ENCODE measurements at regions not wholly inside any gene's neighbourhood (a gene's known extent, or its start where the extent isn't known, plus 50 kb on each side); places are given as distances from the start of the nearest gene placed in this dataset.

DNA sequence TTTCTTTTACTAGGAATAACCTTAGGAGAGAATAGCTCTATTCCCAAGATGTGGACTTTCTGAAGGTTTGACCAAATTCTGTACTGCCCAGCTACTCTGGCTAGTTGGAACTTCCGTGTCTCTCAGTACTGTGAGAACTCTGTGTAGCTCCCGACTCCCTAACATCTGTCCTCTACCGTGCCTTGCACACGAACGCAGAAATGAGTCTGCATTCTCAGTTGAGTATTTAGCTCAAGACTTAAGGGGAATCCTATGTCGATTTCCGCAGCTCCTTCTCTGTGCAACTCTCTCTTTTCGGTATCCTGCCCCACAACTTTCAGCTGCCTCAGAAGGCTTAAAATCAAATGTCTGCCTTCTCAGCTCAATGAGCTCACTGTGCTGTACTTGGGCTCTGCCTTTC is 86.7 kb upstream of the EPHB3 start (continued):
- TF ChIP-seq ZNF331 (CRISPR knock-in tag; IDR thresholded peaks at IDR 0.05; ENCODE audit: low read depth) (no peak), STAT1 (IDR thresholded peaks at IDR 0.05; ENCODE audit: unreplicated experiment) (no peak), CREB1 (CRISPR knock-in tag; IDR thresholded peaks at IDR 0.05; ENCODE audit: low read depth) (no peak), POLR2AphosphoS5 (IDR thresholded peaks at IDR 0.05; ENCODE audit: low read depth) (no peak)
- TF ChIP-seq, protein P1, sequence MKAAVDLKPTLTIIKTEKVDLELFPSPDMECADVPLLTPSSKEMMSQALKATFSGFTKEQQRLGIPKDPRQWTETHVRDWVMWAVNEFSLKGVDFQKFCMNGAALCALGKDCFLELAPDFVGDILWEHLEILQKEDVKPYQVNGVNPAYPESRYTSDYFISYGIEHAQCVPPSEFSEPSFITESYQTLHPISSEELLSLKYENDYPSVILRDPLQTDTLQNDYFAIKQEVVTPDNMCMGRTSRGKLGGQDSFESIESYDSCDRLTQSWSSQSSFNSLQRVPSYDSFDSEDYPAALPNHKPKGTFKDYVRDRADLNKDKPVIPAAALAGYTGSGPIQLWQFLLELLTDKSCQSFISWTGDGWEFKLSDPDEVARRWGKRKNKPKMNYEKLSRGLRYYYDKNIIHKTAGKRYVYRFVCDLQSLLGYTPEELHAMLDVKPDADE (IDR thresholded peaks at IDR 0.05) = no peak

- Histone ChIP-seq H3K27ac (ENCODE audit: low read depth) (no peak overlapping the region), H3K4me2 (no peak overlapping the region), H3K36me3 (ENCODE audit: insufficient read depth) (no peaks in the 10 kb centered on the region), H3K4me3 (no peak overlapping the region), H3K27me3 (ENCODE audit: insufficient read depth) (no peaks in the 10 kb centered on the region), H4K20me1 (replicated peaks; ENCODE audit: insufficient read depth) (no peaks in the 10 kb centered on the region), H3K79me2 (replicated peaks; ENCODE audit: insufficient read depth) (no peaks in the 10 kb centered on the region), H3K9me2 (ENCODE audit: insufficient read depth) (no peaks in the 10 kb centered on the region), H3F3A (replicated peaks; ENCODE audit: low read depth) (no peaks in the 10 kb centered on the region), H2AFZ (no peak overlapping the region), H3K4me1 (ENCODE audit: insufficient read depth) (no peaks in the 10 kb centered on the region)
- ATAC-seq = no peak
- peaks cover 3% of the 10 kb centered on the region; the same call in 1 of the 3 replicates for H3K4me1 Mint-ChIP-seq
- no peak overlapping the region for H3K4me3 Mint-ChIP-seq
- DNase-seq (ENCODE audit: low spot score) = no peak
- no peak overlapping the region for H3K27ac Mint-ChIP-seq
- no peaks in the 10 kb centered on the region for H3K36me3 Mint-ChIP-seq (ENCODE audit: low read depth)
- TF ChIP-seq JUNB (IDR thresholded peaks at IDR 0.05; ENCODE audit: unreplicated experiment) (no peak), NANOG (IDR thresholded peaks at IDR 0.05; ENCODE audit: borderline replicate concordance) (no peak), STAT1 (IDR thresholded peaks at IDR 0.05; ENCODE audit: unreplicated experiment) (no peak), ZNF114 (CRISPR knock-in tag; IDR thresholded peaks at IDR 0.05) (no peak), EZH2phosphoT487 (IDR thresholded peaks at IDR 0.05; ENCODE audit: unreplicated experiment) (no peak), POLR2AphosphoS5 (IDR thresholded peaks at IDR 0.05; ENCODE audit: low read depth) (no peak)
- TF ChIP-seq, protein P2, sequence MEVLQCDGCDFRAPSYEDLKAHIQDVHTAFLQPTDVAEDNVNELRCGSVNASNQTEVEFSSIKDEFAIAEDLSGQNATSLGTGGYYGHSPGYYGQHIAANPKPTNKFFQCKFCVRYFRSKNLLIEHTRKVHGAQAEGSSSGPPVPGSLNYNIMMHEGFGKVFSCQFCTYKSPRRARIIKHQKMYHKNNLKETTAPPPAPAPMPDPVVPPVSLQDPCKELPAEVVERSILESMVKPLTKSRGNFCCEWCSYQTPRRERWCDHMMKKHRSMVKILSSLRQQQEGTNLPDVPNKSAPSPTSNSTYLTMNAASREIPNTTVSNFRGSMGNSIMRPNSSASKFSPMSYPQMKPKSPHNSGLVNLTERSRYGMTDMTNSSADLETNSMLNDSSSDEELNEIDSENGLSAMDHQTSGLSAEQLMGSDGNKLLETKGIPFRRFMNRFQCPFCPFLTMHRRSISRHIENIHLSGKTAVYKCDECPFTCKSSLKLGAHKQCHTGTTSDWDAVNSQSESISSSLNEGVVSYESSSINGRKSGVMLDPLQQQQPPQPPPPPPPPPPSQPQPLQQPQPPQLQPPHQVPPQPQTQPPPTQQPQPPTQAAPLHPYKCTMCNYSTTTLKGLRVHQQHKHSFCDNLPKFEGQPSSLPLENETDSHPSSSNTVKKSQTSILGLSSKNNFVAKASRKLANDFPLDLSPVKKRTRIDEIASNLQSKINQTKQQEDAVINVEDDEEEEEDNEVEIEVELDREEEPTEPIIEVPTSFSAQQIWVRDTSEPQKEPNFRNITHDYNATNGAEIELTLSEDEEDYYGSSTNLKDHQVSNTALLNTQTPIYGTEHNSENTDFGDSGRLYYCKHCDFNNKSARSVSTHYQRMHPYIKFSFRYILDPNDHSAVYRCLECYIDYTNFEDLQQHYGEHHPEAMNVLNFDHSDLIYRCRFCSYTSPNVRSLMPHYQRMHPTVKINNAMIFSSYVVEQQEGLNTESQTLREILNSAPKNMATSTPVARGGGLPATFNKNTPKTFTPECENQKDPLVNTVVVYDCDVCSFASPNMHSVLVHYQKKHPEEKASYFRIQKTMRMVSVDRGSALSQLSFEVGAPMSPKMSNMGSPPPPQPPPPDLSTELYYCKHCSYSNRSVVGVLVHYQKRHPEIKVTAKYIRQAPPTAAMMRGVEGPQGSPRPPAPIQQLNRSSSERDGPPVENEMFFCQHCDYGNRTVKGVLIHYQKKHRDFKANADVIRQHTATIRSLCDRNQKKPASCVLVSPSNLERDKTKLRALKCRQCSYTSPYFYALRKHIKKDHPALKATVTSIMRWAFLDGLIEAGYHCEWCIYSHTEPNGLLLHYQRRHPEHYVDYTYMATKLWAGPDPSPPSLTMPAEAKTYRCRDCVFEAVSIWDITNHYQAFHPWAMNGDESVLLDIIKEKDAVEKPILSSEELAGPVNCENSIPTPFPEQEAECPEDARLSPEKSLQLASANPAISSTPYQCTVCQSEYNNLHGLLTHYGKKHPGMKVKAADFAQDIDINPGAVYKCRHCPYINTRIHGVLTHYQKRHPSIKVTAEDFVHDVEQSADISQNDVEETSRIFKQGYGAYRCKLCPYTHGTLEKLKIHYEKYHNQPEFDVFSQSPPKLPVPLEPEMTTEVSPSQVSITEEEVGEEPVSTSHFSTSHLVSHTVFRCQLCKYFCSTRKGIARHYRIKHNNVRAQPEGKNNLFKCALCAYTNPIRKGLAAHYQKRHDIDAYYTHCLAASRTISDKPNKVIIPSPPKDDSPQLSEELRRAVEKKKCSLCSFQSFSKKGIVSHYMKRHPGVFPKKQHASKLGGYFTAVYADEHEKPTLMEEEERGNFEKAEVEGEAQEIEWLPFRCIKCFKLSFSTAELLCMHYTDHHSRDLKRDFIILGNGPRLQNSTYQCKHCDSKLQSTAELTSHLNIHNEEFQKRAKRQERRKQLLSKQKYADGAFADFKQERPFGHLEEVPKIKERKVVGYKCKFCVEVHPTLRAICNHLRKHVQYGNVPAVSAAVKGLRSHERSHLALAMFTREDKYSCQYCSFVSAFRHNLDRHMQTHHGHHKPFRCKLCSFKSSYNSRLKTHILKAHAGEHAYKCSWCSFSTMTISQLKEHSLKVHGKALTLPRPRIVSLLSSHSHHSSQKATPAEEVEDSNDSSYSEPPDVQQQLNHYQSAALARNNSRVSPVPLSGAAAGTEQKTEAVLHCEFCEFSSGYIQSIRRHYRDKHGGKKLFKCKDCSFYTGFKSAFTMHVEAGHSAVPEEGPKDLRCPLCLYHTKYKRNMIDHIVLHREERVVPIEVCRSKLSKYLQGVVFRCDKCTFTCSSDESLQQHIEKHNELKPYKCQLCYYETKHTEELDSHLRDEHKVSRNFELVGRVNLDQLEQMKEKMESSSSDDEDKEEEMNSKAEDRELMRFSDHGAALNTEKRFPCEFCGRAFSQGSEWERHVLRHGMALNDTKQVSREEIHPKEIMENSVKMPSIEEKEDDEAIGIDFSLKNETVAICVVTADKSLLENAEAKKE (CRISPR knock-in tag; IDR thresholded peaks at IDR 0.05) = no peak
- H3K27me3 Mint-ChIP-seq (ENCODE audit: insufficient read depth, low read depth, poor library complexity) = no peaks in the 10 kb centered on the region
- H3K9me3 Mint-ChIP-seq = no peaks in the 10 kb centered on the region; the same call in 2 of the 3 replicates
Observed at GRCh38 chr3:184477940-184478339, 83.6 kb upstream of the EPHB3 start.

Measured in GM23338 (cell line).